ENCODE measurements at regions not wholly inside any gene's neighbourhood (a gene's known extent, or its start where the extent isn't known, plus 50 kb on each side); places are given as distances from the start of the nearest gene placed in this dataset.

DNA sequence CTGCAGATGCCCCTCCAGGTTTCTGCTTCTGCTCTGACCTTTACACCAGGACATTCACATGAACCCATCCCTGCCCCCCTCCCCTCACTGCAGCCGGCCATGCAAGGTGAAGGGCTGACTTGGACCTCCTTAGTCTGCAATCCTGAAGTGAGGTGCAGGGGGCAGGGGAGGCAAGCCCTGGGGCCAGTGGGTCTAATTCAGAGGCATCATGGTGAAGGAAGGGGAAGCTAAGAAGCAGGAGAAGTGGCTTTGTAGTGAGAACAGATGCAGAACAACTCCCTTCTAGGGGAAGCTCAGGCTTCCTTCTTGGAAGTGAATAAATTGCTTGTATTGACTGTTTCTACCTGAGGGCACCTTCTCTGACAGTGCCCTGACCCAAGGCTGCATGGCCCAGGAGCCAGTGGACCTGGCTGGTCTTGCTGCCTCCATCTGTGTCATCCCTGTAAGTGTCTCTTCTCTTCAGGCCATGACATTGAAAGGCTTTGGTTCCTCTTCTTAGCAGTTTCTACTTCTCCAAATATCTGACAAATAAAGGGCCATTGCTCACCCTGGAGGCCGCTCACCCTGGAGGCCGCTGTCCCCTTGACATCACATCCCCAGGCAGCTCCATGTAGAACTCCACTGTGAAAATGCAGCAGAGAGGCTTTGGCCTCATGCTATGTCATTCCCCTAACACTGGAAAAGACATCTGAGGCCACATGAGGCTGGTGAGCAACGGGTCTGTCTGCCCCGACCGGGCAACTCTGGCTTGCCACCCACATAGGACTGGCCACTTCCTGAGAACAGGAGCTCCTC is 55.3 kb downstream of the GADD45G start:
- no peak for DNase-seq (ENCODE audit: low read depth)
- H3K4me3 ChIP-seq (replicated peaks; ENCODE audit: low read depth, low read length): no peak overlapping the region
- TF ChIP-seq, protein P1, sequence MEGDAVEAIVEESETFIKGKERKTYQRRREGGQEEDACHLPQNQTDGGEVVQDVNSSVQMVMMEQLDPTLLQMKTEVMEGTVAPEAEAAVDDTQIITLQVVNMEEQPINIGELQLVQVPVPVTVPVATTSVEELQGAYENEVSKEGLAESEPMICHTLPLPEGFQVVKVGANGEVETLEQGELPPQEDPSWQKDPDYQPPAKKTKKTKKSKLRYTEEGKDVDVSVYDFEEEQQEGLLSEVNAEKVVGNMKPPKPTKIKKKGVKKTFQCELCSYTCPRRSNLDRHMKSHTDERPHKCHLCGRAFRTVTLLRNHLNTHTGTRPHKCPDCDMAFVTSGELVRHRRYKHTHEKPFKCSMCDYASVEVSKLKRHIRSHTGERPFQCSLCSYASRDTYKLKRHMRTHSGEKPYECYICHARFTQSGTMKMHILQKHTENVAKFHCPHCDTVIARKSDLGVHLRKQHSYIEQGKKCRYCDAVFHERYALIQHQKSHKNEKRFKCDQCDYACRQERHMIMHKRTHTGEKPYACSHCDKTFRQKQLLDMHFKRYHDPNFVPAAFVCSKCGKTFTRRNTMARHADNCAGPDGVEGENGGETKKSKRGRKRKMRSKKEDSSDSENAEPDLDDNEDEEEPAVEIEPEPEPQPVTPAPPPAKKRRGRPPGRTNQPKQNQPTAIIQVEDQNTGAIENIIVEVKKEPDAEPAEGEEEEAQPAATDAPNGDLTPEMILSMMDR (IDR thresholded peaks at IDR 0.05; ENCODE audit: low read length, missing control alignments): no peak

DNA sequence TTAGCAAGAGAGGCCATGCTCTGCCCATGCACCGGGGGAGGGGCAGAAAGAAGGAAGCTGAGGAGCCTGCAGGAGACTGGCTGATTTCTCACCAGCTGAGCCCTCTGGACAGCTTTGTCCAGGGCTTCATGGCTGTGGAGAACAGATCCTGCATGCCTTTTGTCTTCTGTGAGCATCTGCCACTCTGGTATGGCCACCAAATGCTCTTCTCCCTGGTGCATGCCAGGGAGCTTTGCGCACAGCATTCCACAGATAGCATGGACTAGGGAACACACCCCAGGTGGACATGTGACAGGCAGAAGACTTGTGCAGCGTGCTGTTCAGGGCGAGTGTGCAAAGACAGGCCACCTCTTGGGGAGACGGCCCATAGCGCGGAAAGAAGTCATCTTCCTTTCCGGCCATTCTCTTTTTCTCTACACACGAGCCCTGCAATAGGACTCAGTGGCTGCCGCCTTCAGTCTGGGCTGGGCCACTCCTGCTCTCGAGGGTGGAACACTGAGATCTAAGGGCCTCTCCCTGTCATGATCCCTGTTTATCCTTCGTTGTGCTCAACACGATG is 56.7 kb downstream of the GADD45G start:
- no peak for DNase-seq (ENCODE audit: low read depth)
- TF ChIP-seq, protein P1 (IDR thresholded peaks at IDR 0.05; ENCODE audit: low read length, missing control alignments): no peak
- H3K4me3 ChIP-seq (replicated peaks; ENCODE audit: low read depth, low read length): no peak overlapping the region

DNA sequence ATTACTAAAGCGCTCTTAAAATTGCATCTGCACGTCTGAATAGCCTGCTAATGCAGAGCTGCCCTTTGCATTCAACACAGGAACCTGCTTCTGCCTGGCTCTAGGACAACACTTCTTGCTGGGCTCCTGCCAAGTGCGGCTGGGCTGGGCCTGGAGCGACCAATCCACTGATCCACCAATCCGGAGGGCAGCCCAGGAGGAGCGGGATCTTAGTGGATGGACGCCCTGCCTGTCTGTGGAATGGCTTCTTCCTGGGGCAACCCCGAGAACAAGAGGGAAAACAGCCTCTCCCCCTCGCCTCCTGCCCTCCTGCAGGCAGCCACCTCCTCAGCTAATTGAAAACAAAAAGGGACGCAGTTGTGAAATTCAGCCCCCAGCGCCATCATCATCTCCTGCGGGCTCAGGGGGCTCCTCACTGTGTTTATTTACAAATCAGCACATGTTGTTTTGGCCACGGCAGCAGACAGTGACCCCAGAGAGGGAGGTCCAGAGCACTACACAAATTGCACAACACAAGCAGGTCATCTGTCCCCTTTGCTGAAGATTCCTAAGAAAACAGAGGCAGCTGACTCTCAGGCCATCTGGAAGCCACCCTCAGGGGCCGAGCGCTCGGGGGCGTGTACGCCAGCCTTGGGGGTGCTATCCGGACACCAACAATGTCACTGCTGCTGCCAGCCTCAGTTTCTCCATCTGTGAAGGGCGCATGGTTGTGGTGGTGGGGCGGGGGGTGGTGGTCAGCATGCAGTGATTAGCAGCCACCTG is 57.3 kb downstream of the GADD45G start:
- TF ChIP-seq, protein P1 (IDR thresholded peaks at IDR 0.05; ENCODE audit: low read length, missing control alignments): no peak
- peak overlapping the region; percentile 43 for H3K4me3 ChIP-seq (replicated peaks; ENCODE audit: low read depth, low read length)
- DNase-seq (ENCODE audit: low read depth): peak; percentile 95

DNA sequence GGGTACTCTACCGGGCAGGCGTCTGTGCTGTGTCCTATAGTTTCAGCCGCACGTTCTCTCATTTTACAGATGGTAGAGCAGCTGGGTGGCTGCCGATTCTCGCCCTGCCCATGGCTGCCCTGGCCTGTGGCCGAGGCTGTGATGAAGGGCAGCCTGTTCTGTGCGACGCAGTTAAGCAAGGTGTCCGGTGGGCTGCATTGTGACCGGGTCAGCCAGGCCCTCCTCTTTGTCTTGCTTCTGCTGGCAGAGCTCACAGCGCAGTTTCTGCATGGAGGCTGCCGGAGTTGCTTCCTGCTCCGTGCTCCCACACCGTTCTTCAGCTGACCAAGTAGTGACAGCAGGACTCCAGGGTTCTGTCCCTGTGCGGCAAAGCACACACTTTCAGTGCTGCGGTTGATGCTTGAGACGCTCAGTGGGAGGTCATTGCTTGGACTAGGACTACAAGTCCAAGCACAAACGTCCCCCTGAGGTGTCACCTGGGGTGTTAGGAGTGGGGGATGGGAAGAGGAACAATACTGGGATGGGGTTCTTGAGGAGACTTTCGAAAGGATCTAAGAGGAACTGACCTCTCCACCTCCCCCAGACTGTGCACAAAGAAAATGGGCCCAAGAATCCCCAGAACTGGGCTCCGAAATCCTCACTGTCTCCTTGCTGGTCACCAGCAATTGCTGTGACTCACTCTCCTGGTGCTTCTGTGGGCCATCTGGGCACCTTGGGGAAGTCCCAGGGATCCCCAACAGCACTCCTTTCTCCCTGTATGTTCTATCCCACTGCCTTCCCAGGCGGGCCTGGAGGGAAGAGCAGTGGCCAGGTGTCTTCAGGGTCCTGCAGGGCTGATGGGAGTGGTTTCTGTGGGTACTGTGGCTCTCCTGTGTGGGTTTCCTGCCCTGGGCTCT is 58.2 kb downstream of the GADD45G start:
- H3K4me3 ChIP-seq (replicated peaks; ENCODE audit: low read depth, low read length): no peak overlapping the region
- TF ChIP-seq, protein P1 (IDR thresholded peaks at IDR 0.05; ENCODE audit: low read length, missing control alignments): no peak
- no peak for DNase-seq (ENCODE audit: low read depth)

DNA sequence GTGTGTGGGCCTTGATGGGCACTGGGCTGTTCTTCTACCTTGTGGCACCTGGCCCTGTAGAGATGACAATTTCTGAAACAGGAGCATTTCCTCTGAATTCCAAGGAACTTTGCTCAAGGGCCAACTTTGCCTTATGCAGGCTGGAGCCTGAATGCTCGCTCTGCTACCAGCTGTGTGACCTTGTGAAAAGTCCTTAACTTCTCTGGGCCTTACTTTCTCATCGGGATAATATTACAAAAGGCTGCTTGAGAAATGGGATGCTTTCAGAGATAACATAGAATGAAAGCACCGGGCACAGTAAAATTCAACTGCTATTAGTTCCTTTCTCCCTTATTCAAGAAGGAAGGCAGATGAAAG is 58.8 kb downstream of the GADD45G start:
- TF ChIP-seq, protein P1 (IDR thresholded peaks at IDR 0.05; ENCODE audit: low read length, missing control alignments): no peak
- H3K4me3 ChIP-seq (replicated peaks; ENCODE audit: low read depth, low read length): no peak overlapping the region
- no peak for DNase-seq (ENCODE audit: low read depth)

DNA sequence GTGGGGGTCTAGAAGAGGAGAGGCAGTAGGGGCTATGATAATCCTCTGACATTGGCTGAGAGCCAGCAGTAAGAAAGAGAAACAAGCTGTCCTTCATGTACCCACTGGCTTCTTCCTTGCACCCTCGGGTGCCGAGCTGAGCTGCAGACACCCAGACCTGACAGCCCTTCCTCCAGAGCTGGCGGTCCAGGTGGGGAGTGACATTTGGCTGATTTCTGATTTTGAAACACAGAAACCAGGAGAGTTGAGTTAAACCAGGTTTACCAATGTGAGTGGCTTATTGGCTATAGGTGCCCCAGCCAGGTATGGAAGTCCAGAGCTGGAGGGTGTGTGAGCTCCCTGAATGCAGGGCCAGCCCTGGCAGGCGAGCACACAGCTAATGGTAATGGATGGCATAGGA is 59.2 kb downstream of the GADD45G start:
- TF ChIP-seq, protein P1 (IDR thresholded peaks at IDR 0.05; ENCODE audit: low read length, missing control alignments): no peak
- no peak for DNase-seq (ENCODE audit: low read depth)
- H3K4me3 ChIP-seq (replicated peaks; ENCODE audit: low read depth, low read length): no peak overlapping the region
